ENCODE measurements at regions not wholly inside any gene's neighbourhood (a gene's known extent, or its start where the extent isn't known, plus 50 kb on each side); places are given as distances from the start of the nearest gene placed in this dataset.

DNA sequence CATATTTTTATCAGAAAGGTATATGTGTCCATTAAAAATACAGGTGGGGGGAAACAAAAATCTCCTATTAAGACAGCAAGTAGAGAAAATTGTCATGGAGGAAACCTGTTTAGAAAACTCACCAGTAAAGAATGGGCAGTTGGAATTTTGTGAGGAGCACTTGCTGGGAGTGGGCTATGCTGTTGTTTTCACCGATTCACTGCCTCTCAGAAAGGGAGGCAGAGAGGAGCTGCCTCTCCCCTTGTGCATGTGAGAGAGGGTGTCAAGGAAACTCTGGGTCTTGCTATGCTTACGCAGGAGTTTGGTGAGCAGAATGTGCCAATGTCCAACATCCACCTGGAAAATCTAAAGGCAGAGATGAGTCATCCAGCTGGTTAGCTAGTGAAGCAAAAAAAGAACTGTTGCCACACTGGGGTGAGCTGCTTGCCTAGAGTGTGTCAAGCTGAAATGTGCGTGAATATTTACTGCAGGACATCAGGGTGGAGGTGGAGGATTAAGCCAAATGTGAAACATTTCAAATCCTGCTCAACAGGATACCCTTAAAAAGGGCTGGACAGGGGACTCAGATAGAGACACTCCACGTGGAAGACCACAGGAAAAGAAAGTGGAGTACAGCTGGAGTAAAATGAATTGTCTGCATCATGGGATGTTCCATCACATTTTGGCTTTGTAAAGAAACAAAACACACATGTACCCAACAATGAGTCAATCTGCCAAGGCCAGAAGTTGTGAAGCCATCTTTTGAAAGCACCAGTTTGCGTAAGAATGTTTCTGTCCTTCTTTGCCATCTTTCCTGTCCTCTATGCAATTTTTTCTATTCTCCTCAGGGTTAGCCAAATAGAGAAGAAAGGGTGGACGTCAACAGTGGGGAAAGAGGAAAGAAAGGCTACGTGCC is 449.7 kb upstream of the MPDZ start:
- Mint-ChIP-seq H3K36me3 (ENCODE audit: insufficient read depth in 1 of 3, low read depth in 3 of 3) (no peaks in the 10 kb centered on the region), H3K27ac (no peak overlapping the region), H3K27me3 (ENCODE audit: low read depth) (no peaks in the 10 kb centered on the region), H3K4me1 (no peaks in the 10 kb centered on the region), H3K9me3 (no peaks in the 10 kb centered on the region), H3K4me3 (no peak overlapping the region)
- Histone ChIP-seq H3T11ph (ENCODE audit: low read length) (no peak overlapping the region), H3K9ac (ENCODE audit: extremely low read depth, insufficient read length, low read length) (no peak overlapping the region), H3K56ac (ENCODE audit: insufficient read length, low read depth, low read length) (no peak overlapping the region), H4K8ac (replicated peaks; ENCODE audit: insufficient read length, low read depth, low read length) (no peak overlapping the region), H3K27ac (ENCODE audit: insufficient read length, low read depth, low read length) (no peak overlapping the region), H2BK12ac (ENCODE audit: insufficient read length, low read depth, low read length) (no peak overlapping the region), H3K4me2 (ENCODE audit: insufficient read depth, insufficient read length, low read length) (no peak overlapping the region), H3K79me1 (ENCODE audit: insufficient read depth, low read depth, low read length, poor library complexity, severe bottlenecking) (no peaks in the 10 kb centered on the region), H4K20me1 (ENCODE audit: control insufficient read depth, insufficient read depth, insufficient read length) (no peaks in the 10 kb centered on the region), H2BK5ac (ENCODE audit: insufficient read length, low read length) (no peak overlapping the region), H3K14ac (ENCODE audit: insufficient read depth, low read length) (no peak overlapping the region), H2BK120ac (ENCODE audit: low read depth, low read length, poor library complexity, severe bottlenecking) (no peak overlapping the region), H3K23me2 (ENCODE audit: insufficient read length, low read depth, low read length, poor library complexity, severe bottlenecking) (no peaks in the 10 kb centered on the region), H3K27me3 (ENCODE audit: insufficient read depth, low read length) (no peaks in the 10 kb centered on the region), H3K9me3 (ENCODE audit: control insufficient read depth, low read depth, low read length) (no peaks in the 10 kb centered on the region), H3K79me2 (ENCODE audit: insufficient read depth, low read length) (no peaks in the 10 kb centered on the region), H3K4me1 (ENCODE audit: insufficient read depth, low read length) (no peaks in the 10 kb centered on the region), H2AK5ac (ENCODE audit: insufficient read length, low read length) (no peak overlapping the region), H3K4ac (ENCODE audit: low read depth, low read length) (no peak overlapping the region), H3K18ac (ENCODE audit: insufficient read length, low read depth, low read length) (no peak overlapping the region), H4K91ac (ENCODE audit: insufficient read length, low read depth, low read length) (no peak overlapping the region), H3K23ac (ENCODE audit: insufficient read length, low read depth, low read length) (no peak overlapping the region), H2BK15ac (ENCODE audit: low read depth, low read length) (no peak overlapping the region), H2AFZ (ENCODE audit: low read length) (no peak overlapping the region), H2BK20ac (ENCODE audit: low read depth, low read length, poor library complexity, severe bottlenecking) (no peak overlapping the region), H4K5ac (ENCODE audit: insufficient read length, low read depth, low read length) (no peak overlapping the region)
- no peak for DNase-seq
- WGBS (ENCODE audit: extremely low coverage, insufficient read length, low lambda C conversion rate) = no CpG with 5 or more reads among the region's 7 CpGs
- TF ChIP-seq, protein P1, sequence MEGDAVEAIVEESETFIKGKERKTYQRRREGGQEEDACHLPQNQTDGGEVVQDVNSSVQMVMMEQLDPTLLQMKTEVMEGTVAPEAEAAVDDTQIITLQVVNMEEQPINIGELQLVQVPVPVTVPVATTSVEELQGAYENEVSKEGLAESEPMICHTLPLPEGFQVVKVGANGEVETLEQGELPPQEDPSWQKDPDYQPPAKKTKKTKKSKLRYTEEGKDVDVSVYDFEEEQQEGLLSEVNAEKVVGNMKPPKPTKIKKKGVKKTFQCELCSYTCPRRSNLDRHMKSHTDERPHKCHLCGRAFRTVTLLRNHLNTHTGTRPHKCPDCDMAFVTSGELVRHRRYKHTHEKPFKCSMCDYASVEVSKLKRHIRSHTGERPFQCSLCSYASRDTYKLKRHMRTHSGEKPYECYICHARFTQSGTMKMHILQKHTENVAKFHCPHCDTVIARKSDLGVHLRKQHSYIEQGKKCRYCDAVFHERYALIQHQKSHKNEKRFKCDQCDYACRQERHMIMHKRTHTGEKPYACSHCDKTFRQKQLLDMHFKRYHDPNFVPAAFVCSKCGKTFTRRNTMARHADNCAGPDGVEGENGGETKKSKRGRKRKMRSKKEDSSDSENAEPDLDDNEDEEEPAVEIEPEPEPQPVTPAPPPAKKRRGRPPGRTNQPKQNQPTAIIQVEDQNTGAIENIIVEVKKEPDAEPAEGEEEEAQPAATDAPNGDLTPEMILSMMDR (conservative IDR thresholded peaks at IDR 0.05) = no peak
